ENCODE measurements at regions not wholly inside any gene's neighbourhood (a gene's known extent, or its start where the extent isn't known, plus 50 kb on each side); places are given as distances from the start of the nearest gene placed in this dataset.

GRCh38 chr3:13208706-13209633, 135.7 kb upstream of the IQSEC1 start:
- no peak for DNase-seq

DNA sequence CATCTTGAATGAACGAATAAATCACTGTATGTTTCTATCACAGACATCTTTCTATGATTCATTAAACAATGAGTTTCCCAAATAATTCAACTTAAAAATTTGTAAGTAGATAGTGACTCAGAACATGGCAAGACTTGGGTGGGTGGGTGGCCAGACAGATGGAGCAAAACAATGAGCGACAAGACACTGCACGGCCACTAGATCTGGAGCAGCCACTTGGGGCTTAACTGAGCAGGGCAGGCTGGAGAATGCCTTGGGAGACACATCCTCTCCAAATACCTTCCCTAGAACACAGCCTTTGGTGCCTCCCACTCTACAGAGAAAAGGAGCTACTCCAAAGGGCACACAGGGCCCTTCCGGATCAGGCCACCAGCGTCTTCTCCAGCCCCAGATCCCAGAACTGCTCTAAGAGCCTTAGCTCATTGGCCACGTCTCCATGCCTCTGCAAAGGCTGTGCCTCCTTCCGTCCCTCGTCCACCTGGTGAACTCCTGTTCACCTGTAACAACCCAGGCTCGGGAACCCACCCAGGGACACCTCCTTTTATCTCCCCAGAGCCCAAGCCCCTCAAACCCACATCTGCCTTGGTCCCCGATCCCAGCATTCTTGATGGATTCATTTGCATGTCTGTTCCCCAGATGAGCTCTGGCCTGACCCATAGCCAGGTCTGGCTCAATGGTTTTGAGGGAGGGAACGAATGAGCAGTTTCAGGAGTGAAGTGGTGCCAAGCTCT, 134.9 kb upstream of the IQSEC1 start:
- no peak for DNase-seq

GRCh38 chr3:13207578-13207922, 134.3 kb upstream of the IQSEC1 start:
- no peak for DNase-seq

DNA sequence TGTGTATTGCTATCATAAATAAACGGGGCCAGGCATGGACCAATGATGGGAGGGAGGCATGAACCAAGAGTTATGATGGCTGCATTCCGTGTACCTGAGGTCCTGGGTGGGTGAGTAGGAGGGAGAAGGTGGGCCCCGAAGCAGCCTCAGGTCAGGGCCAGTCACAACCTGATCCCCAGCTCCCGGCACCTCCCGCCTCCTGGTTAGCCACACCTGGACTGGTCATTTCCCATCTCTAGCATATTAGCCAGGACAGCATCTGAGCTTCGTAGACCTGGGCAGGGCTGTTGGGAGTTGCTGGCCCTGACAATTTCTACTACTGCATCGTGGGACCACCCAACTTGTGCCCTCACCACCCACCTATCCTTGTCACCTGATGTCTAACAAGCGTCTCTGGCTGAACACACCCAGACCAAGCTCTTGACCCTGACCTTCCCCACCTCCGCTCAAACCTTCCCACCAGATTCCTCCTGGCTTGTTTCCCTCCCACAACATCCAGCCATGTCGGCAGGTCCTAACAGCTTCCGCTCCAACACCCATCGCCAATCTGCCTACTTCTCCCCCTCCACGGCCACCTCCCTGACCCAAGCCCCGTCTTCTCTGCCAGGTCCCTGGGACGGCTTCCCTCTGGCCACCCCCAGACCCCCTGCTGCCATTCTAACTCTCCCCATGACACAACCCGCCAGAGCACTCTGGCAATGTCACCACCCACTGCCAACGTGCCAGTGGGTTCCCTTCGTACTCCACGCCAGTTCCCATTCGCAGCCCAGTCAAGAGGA, 133.8 kb upstream of the IQSEC1 start:
- DNase-seq = no peak

DNA sequence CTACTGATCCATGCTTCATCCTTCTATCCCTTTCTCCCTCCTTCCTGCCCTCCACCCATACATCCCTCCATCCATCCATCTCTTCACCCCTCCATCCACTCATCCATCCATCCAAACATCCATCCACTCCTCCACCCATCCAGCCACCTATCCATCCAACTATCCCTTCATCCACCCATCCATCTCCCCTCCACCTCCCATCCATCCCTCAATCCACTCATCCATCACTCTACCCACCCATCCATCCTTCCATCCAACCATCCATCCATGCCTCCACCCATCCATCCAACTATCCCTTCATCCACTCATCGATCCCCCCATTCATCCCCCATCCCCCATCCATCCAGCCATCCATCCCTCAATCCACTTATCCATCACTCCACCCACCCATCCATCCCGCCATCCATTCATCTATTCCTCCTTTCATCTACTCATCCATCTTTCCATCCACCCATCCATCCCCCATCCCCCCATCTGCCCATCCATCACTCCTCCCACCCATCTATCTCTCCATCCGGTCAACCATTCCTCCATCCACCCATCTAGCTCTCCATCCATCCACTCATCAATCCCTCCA, 132.4 kb upstream of the IQSEC1 start:
- DNase-seq = no peak

DNA sequence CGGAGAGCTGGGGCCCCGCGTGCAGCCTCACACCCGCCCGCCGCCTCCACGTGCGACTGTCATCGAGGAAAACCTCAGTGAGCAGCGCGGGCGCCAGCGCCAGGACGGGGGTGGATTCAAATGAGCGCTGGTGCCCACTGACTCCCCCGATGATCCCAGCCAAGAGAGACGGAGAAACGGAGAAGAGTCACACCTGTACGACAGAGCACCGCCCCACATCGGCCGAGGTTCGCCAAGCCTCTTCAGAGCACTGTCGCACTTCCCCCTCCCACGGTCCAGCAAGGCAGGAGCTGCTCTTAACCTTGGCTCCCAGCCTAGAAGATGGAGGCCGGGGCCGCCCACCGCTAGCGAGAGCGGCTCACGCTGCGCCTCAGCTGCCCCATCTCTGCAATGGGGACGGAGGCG, 130.9 kb upstream of the IQSEC1 start:
- DNase-seq = peak; percentile 32 to 36

DNA sequence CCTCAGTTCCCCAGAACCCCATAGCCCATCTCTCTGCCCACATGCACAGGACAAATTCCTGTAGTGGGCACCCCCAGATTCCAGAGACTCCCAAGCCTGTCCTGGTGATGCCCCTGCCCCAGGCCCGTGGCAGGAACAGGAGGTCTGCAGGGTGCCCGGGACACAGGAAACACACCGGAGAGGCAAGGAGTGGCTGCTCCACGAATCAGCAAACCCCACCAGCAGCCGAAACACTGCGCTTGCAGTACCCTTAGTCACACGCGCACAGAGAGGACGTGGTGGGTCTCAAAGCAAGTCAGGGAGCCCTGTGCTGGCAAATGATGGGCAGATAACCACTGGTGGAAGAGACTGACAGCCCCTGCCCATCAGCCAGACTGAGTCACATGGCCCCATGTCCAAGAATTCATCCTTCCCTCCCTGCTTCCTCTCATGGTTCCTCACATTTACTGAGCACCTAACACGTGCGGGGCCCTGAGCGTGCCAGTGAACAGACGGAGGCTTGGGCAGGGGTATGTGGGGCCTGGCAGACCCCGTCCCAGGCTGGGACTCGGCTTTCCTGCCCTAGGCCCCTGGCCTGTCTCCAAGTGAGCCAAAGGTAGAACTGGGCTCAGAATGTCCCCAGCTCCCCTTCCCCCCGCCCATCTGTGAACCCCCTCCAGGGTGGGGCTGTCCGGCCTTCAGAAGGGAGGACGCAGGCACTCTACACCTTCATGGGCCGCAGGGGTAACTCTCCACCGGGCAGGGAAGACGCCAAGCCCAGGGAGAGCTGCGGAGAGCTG, 130.4 kb upstream of the IQSEC1 start:
- DNase-seq = no peak

GRCh38 chr3:13202744-13203397, 129.6 kb upstream of the IQSEC1 start:
- no peak for DNase-seq

DNA sequence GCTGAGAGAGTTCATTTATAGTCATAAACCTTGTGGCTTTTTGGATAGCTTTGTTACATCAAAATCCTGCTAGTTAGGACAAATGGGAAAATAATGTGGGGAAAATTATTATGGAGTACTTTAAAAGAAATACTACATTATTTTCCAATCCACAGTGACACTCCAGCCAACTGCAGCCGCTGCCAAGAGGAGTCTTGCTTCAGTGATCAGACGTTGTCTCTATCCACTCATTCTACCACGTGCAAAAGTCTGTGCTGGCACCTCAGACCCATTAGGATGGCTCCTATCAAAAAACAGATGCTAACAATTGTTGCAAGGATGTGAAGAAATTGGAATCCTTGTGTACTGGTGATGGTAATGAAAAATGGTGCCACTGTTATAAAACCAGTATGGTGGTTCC, 128.6 kb upstream of the IQSEC1 start:
- DNase-seq = no peak

DNA sequence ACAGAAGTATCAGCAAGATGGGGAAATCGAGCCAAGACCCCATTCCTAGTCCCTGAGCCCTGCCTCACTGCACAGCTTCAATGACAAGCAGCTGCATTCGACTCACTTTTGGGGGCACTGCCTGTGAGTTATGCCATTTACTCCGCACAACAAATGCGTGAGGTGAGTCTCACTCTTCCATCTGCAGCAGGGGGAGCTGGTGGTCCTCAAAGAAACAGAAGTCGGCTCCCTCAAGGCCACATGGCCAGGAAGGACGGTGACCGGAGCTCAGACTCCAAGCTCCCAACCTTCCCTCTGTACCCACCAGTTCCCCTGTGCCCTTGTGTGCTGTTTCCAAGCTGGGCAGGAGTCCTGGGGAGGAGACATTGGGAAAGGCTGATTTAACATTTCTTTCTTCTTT, 127.7 kb upstream of the IQSEC1 start:
- no peak for DNase-seq

DNA sequence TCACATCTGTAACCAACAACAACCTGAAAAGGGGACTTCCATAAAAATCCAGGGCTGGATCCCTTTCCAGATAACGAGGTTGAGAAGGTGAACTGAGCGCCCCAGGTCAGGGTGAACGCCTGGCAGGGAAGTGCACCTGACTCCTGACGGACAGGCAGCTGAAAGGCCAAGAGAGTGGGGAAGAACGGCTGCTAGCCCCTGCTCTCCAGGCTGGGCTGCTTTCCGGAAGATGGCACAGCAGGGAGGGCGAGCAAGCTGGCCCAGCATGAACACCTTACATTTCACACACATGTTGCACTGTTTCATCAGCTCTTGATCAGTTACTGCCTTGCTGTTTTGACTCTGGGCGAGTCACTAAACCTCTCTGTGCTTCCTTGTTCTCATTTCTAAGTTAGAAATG, 127.2 kb upstream of the IQSEC1 start:
- no peak for DNase-seq

DNA sequence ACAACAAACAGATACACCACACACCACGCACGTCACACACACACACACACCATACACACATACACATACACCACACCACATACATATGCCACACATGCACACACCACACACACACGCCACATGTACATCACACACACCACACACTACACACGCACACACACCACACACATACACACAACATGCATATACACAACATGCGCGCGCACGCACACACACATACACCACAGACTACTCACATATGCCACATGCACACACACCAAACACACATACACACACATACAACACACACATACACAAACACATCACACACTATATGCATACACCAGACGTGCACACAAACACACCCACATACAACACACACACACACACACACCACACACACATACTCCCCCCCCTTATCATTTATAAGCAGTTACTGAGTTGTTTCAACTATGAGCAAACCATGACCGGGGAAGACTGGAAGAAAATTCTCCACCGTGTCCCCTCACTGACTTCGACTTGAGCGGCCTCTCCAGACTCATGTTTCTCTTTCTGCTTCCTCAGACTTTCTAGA, 126.7 kb upstream of the IQSEC1 start:
- DNase-seq = no peak

DNA sequence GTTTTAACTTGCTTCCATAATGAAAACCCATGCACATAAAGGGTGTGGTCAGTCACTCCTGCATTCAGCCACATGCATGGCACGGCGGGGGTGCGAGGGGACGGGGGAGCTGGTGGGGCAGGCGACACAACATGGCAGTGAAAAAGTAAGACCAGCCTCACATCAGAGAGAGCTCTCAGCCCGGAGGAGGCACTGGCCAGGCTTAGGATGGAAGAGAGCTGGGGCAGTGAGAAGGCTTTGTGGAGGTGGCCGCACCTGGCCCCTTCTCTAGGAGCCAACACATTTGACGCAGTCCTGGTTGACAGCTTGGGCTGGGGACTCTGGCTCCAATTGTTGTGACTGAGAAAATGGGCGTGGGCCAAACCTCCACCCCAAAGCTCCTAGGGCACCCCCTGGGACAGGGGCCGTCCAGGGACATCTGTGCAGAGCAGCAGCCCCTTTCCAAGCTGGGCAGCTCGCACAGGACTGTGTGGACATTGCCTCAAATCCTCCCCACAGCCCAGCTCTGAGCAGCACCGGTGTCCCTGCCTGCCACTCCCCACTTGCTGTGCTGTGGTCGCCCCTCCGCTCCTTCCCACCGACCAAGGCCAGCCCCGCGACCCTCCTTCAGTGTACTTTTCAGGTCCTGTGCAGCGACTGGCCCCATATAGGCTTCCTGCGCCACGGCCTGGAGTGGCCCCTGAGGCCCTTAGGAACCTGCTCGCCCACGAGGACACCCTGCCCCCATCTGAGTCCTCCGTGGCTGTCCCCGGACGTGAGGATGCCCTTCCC, 126.0 kb upstream of the IQSEC1 start:
- DNase-seq = no peak

DNA sequence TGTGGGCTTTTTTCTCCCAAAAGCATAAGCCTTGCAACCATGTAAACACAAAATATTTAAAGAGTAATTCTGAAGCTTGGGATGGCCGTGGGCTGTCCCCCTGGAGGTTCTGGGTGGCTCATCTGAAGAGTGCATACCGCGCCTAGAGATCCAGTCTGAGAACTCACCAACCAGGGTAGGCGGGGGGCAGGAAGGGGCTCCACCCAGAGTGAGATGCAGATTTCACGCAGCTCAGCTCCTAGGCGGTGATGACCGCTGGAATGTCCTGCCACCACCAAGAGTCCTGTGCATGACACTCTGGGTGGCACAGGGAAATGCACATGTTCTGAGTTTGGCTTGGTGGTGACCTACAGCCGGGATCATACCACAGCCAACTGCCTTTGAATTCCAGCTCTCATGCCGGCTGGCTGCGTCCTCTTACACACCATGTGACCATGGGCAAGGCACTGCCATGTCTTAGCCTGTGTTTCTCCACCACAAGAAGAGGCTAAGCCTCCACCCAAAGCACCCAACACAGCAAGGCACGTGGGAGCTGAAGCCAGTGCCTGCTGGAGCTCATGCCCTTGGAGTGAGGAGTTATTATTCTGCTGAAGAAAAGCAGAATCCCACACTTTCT, 125.1 kb upstream of the IQSEC1 start:
- DNase-seq = no peak

DNA sequence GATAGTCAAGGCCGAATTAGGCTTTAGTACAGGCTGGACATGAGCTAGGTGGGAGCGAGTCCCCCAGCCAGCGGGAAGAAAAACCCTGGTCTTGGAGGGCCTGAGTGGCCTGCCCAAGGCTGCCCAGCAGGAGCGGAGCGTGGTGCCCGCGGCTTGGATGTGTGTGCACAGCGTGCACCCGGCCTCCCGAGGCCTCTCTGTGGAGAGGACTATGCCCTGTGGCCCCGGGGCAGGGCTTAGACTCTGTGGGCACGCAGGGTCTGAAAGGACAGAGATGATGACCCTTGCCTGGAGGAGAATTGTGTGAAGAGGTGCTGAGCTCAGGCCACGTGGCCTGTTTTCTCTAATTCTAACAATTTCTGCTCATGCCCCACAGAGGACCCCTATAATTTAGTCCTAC, 124.6 kb upstream of the IQSEC1 start:
- DNase-seq = no peak

GRCh38 chr3:13197281-13197680, 124.1 kb upstream of the IQSEC1 start:
- no peak for DNase-seq

DNA sequence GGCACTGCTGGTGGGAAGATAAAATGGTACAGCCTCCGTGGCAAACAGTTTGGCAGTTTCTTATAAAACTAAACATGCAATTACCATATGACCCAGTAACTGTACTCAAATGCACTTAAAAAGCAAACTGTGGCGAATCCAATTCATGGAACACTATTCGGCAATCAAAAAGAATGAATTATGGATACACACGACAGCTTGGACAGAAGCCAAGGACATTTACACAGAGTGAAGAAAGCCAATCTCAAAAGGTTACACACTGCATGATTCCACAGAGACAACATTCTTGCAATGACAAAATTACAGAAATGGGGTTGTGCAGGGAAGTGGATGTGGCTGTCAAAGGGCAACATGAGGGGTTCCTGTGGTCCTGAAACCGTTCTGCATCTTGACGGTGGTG, 122.1 kb upstream of the IQSEC1 start:
- DNase-seq = no peak

GRCh38 chr3:13194285-13195209, 121.3 kb upstream of the IQSEC1 start:
- no peak for DNase-seq
